HG03469 (cell line): ENCODE measurements at regions not wholly inside any gene's neighbourhood (a gene's known extent, or its start where the extent isn't known, plus 50 kb on each side); places are given as distances from the start of the nearest gene placed in this dataset.
A peak's percentile ranks its signal among the peaks of the same experiment; 100 is the strongest.
"Not testable (repeated sequence)": the region's sequence is repeated elsewhere in the genome, so short reads cannot be mapped to it uniquely, and the experiment has no call there.

ENCODE experiments used
- ATAC-seq: cut with Tn5 transposase; IDR thresholded peaks from one replicate; pipeline ENCODE4 v1.9.1; 2021; ENCODE audit warnings: mild to moderate bottlenecking, moderate library complexity, moderate number of reproducible peaks; ENCODE audit not compliant: unreplicated experiment

GRCh38 chr15:31723019-31723418 is 307.3 kb upstream of the CHRNA7 start:
- not testable (repeated sequence) for ATAC-seq

- not testable (repeated sequence) for ATAC-seq
Measured at GRCh38 chr15:31724903-31725302, 305.4 kb upstream of the CHRNA7 start.

DNA sequence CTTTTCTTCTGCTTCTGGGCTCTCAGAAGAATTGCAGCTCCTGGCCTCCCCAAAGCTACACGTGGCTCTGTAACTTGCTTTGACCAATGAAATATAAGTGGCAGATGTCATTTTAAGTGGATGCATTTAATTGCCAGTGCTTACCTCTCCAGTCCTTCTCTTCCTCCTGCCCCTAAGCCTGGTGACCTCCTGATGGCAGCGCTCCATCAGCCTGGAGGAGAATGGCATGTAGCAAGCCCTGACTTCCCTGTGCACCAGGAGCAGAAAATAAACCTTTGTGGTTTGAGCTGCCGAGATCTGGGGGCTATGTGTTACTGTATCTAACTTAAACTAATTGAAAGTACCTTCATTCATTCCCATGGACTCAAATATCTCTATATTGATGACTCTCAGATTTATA is 304.7 kb upstream of the CHRNA7 start:
- not testable (repeated sequence) for ATAC-seq

DNA sequence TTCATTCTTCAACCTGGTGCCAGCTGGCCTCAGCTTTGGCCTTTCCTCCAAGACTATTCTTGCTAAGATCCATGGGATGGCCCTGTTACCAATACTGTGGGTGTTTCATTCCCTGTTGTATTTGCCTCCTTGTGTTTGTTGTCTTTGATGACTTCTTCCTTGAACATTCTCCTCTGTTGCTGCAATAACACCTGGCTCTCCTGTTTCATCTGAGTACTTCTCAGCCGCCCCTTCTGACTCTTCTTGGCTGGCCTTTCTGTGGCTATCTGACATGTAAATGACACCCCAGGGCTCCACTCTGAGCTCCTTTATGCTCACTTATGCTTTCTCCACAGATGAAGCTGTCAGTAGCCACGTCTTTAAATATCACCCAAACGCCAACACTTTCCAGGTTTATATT is 302.7 kb upstream of the CHRNA7 start:
- ATAC-seq, result no peak

GRCh38 chr15:31732726-31733125 is 297.6 kb upstream of the CHRNA7 start:
- ATAC-seq, result no peak

- no peak for ATAC-seq
Measured at GRCh38 chr15:31733424-31733823, 296.9 kb upstream of the CHRNA7 start.

GRCh38 chr15:31740203-31740602 is 290.1 kb upstream of the CHRNA7 start:
- no peak for ATAC-seq

- no peak for ATAC-seq
Measured at GRCh38 chr15:31745841-31746240, 284.5 kb upstream of the CHRNA7 start.

- no peak for ATAC-seq
Measured at GRCh38 chr15:31752065-31752762, 278.1 kb upstream of the CHRNA7 start.

DNA sequence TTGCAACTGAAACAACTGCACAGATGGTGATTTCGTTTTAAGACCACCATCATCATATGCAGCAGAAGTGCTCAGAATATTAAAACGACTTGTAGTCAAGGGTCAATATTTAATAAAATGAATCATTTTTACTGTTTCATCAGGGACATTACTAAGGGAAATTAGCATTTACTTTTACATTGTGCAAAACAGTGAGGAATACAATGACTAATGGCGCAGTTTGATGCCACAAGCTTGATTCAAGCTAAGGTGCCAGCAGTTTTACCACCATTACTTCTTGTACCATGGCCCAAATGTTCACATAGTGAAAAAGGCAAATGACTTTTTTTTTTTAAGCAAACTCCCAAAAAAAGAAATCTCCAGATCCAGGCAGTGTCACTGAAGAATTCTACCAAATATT is 277.4 kb upstream of the CHRNA7 start:
- no peak for ATAC-seq

GRCh38 chr15:31758126-31758525 is 272.2 kb upstream of the CHRNA7 start:
- no peak for ATAC-seq

DNA sequence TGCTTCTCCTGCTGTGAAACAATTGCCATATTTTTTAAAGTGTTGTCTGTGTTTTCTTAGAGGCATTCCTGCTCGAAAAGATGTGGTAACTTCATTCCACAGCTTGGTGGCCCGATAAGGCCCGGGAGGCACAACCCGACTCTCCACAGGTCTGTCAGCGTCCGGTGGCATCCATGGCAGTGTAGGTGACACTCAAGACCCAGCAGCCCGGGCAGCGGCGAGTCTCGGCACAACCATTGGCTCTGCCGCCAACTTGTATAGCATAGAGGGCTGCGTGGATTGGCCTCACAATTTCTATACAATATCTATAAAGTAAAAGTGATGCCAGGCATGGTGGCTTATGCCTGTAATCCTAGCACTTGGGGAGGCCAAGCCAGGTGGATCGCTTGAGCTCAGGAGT is 262.3 kb upstream of the CHRNA7 start:
- no peak for ATAC-seq

GRCh38 chr15:31774045-31774444 is 256.3 kb upstream of the CHRNA7 start:
- no peak for ATAC-seq

- no peak for ATAC-seq
Measured at GRCh38 chr15:31776039-31776438, 254.3 kb upstream of the CHRNA7 start.

GRCh38 chr15:31781261-31781660 is 249.1 kb upstream of the CHRNA7 start:
- ATAC-seq, result no peak

- no peak for ATAC-seq
Measured at GRCh38 chr15:31782016-31782783, 248.1 kb upstream of the CHRNA7 start.

GRCh38 chr15:31782951-31783350 is 247.4 kb upstream of the CHRNA7 start:
- ATAC-seq, result no peak

- ATAC-seq, result no peak
Measured at GRCh38 chr15:31786360-31786759, 244.0 kb upstream of the CHRNA7 start.

- no peak for ATAC-seq
Measured at GRCh38 chr15:31788104-31788503, 242.2 kb upstream of the CHRNA7 start.

DNA sequence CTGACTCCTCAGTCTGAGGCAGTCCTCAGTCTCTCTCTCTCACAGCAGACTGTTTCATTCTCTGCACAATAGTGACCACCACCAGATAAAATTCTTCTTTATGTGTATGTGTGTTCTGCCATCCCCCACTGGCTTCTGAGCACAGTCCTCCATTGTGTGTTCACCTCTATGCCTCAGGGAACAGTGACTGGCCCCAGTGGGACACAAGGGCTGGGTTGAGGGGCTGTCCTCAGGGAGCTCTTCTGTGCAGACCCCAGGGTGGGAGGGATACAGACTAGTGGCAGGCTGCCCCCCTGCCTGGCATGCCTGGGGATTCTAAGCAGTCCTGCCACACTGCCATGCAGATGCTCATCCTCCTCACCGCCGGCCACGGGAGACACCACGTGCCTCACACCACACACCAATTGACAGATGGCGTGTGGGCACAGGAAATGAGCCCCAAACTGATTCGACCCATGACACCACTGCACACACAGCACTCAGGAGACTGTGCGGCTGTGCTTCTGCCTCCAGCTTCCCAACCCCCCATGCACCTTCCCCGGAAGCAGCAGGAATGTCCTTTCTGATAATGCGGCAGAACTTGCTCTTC is 237.6 kb upstream of the CHRNA7 start:
- ATAC-seq, result no peak

DNA sequence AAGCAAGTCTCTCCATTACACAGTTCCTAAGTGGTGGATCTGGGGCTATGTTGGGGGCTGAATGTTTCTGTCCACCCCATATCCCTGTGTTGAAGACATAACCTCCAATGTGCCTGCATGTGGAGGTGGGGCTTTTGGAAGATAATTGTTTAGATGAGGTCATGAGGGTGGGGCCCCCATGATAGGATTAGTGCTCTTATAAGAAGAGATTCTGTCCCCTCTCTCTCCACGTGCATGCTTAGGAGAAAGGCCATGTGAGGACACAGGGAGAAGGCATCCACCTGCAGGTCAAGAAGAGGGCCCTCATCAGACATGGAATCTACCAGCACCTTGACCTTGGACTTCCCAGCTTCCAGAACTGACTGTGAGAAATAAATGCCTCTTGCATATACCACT is 231.0 kb upstream of the CHRNA7 start:
- no peak for ATAC-seq

GRCh38 chr15:31799715-31800321 is 230.5 kb upstream of the CHRNA7 start:
- peak; percentile 71 for ATAC-seq
